Smooth muscle cell (in vitro differentiated cells): ENCODE measurements at regions not wholly inside any gene's neighbourhood (a gene's known extent, or its start where the extent isn't known, plus 50 kb on each side); places are given as distances from the start of the nearest gene placed in this dataset.

Experiments
- DNase-seq: peaks from one replicate; lab custom pipeline; 2025; ENCODE audit not compliant: unreplicated experiment; lab: John Stamatoyannopoulos, UW
- H2AFZ ChIP-seq: fragments of 200-600 bp; sonication (generic); 2 replicates; pipeline ENCODE4 v1.6.0; 2016; ENCODE audit warnings: antibody characterized with exemption, low read depth, mild to moderate bottlenecking
- H3F3A ChIP-seq: fragments of 200-600 bp; sonication (generic); 2 replicates; pipeline ENCODE4 v1.6.0; 2017; ENCODE audit warnings: antibody characterized with exemption, low read depth
- H3K27ac ChIP-seq: fragments of 200-600 bp; sonication (generic); 2 replicates; pipeline ENCODE4 v1.5.1; 2016; ENCODE audit warnings: low read depth, mild to moderate bottlenecking
- H3K27me3 ChIP-seq: fragments of 200-600 bp; sonication (generic); 2 replicates; pipeline ENCODE4 v1.6.1; 2016; ENCODE audit warnings: low read depth, mild to moderate bottlenecking
- H3K36me3 ChIP-seq: fragments of 200-600 bp; sonication (generic); 2 replicates; pipeline ENCODE4 v1.5.1; 2016; ENCODE audit warnings: low read depth
- H3K4me1 ChIP-seq: fragments of 200-600 bp; sonication (generic); 2 replicates; pipeline ENCODE4 v1.5.1; 2016; ENCODE audit warnings: low read depth
- H3K4me2 ChIP-seq: fragments of 200-600 bp; sonication (generic); 2 replicates; pipeline ENCODE4 v1.6.0; 2016; ENCODE audit warnings: mild to moderate bottlenecking
- H3K4me3 ChIP-seq: fragments of 200-600 bp; sonication (generic); 2 replicates; pipeline ENCODE4 v1.5.1; 2016; ENCODE audit warnings: mild to moderate bottlenecking
- H3K79me2 ChIP-seq: fragments of 200-600 bp; sonication (generic); 2 replicates; pipeline ENCODE4 v1.6.0; 2016; ENCODE audit warnings: low read depth, mild to moderate bottlenecking
- H3K9ac ChIP-seq: fragments of 200-600 bp; sonication (generic); 2 replicates; pipeline ENCODE4 v1.6.0; 2016; ENCODE audit warnings: low read depth
- H3K9me3 ChIP-seq: fragments of 200-600 bp; sonication (generic); replicated peaks from 2 replicates; pipeline ENCODE4 v1.5.1; 2016; ENCODE audit warnings: low read depth
- H4K20me1 ChIP-seq: fragments of 200-600 bp; sonication (generic); 2 replicates; pipeline ENCODE4 v1.6.0; 2016; ENCODE audit warnings: low read depth
- CTCF ChIP-seq: fragments of 200-600 bp; sonication (generic); IDR thresholded peaks from 2 replicates; pipeline ENCODE4 v1.5.1; 2017; ENCODE audit warnings: borderline replicate concordance, mild to moderate bottlenecking, antibody characterized with exemption; ENCODE audit not compliant: insufficient read depth, poor library complexity, severe bottlenecking
- WGBS: methylation state at CpG from one replicate; pipeline ENCODE4 v1.1.7; 2016; ENCODE audit warnings: low lambda C conversion rate; 5-methylcytosine and 5-hydroxymethylcytosine counted together

GRCh38 chr3:24722087-24722486 is 227.4 kb upstream of the THRB start:
- Histone ChIP-seq H3K27ac (no peak overlapping the region), H3K27me3 (no peaks in the 10 kb centered on the region), H3K4me2 (no peak overlapping the region), H4K20me1 (no peaks in the 10 kb centered on the region), H3K36me3 (no peaks in the 10 kb centered on the region), H3K9me3 (no peaks in the 10 kb centered on the region), H3K4me1 (no peaks in the 10 kb centered on the region), H3K79me2 (no peaks in the 10 kb centered on the region), H3F3A (no peaks in the 10 kb centered on the region), H3K9ac (no peak overlapping the region), H3K4me3 (no peak overlapping the region), H2AFZ (no peak overlapping the region)
- no peak for TF ChIP-seq CTCF
- WGBS = 89% methylated on average over 5 of the region's 5 CpGs
- no peak for DNase-seq

- no peak for TF ChIP-seq CTCF
- Histone ChIP-seq H4K20me1 (no peaks in the 10 kb centered on the region), H3K36me3 (no peaks in the 10 kb centered on the region), H3F3A (no peaks in the 10 kb centered on the region), H2AFZ (peak overlapping the region; percentile 56), H3K4me1 (no peaks in the 10 kb centered on the region), H3K9ac (no peak overlapping the region), H3K79me2 (no peaks in the 10 kb centered on the region), H3K4me2 (peak overlapping the region; percentile 39), H3K9me3 (no peaks in the 10 kb centered on the region), H3K4me3 (no peak overlapping the region), H3K27ac (peak overlapping the region; percentile 76), H3K27me3 (no peaks in the 10 kb centered on the region)
- no peak for DNase-seq
- WGBS = 68% methylated on average over 3 of the region's 3 CpGs
Observed at GRCh38 chr3:24725514-24726255, 231.0 kb upstream of the THRB start.

GRCh38 chr3:24726423-24726822 is 231.8 kb upstream of the THRB start:
- peak overlapping the region; percentile 76 for H3K27ac ChIP-seq
- no peaks in the 10 kb centered on the region for H3F3A ChIP-seq
- H3K4me2 ChIP-seq = no peak overlapping the region
- no peaks in the 10 kb centered on the region for H3K79me2 ChIP-seq
- TF ChIP-seq CTCF = no peak
- no peaks in the 10 kb centered on the region for H3K9me3 ChIP-seq
- H3K27me3 ChIP-seq = no peaks in the 10 kb centered on the region
- no peaks in the 10 kb centered on the region for H3K36me3 ChIP-seq
- no peak overlapping the region for H2AFZ ChIP-seq
- H4K20me1 ChIP-seq = no peaks in the 10 kb centered on the region
- H3K4me3 ChIP-seq = no peak overlapping the region
- 94% methylated on average over 2 of the region's 2 CpGs for WGBS
- DNase-seq = no peak
- H3K4me1 ChIP-seq = no peaks in the 10 kb centered on the region
- H3K9ac ChIP-seq = no peak overlapping the region

GRCh38 chr3:24730173-24730572 is 235.5 kb upstream of the THRB start:
- Histone ChIP-seq H4K20me1 (no peaks in the 10 kb centered on the region), H3K4me1 (no peaks in the 10 kb centered on the region), H3K27me3 (no peaks in the 10 kb centered on the region), H3K4me2 (peak overlapping the region; percentile 29), H3K9ac (no peak overlapping the region), H3K9me3 (no peaks in the 10 kb centered on the region), H3K36me3 (peaks cover 5% of the 10 kb centered on the region), H3K4me3 (no peak overlapping the region), H3K27ac (peak overlapping the region; percentile 65), H2AFZ (peak overlapping the region; percentile 5), H3F3A (no peaks in the 10 kb centered on the region), H3K79me2 (no peaks in the 10 kb centered on the region)
- DNase-seq = no peak
- WGBS = 31% methylated on average over 1 of the region's 1 CpG
- no peak for TF ChIP-seq CTCF
